Activated T-cell treated with anti-CD3 and anti-CD28 coated beads for 4 hours (primary cell): ENCODE measurements at regions not wholly inside any gene's neighbourhood (a gene's known extent, or its start where the extent isn't known, plus 50 kb on each side); places are given as distances from the start of the nearest gene placed in this dataset.

Source experiments
- DNase-seq: peaks from one replicate; pipeline ENCODE4 v3.0.0-alpha.2; 2020

GRCh38 chr2:220065581-220065980 lies 438.2 kb downstream of the SLC4A3 start:
- DNase-seq = no peak

- no peak for DNase-seq
Measured at GRCh38 chr2:220068846-220069245, 441.4 kb downstream of the SLC4A3 start.

- DNase-seq = no peak
Measured at GRCh38 chr2:220070349-220070748, 442.9 kb downstream of the SLC4A3 start.

- DNase-seq = no peak
Measured at GRCh38 chr2:220071696-220072095, 444.3 kb downstream of the SLC4A3 start.

GRCh38 chr2:220072669-220073220 lies 445.3 kb downstream of the SLC4A3 start:
- DNase-seq = no peak

GRCh38 chr2:220075835-220076234 lies 448.4 kb downstream of the SLC4A3 start:
- DNase-seq = no peak

GRCh38 chr2:220076734-220077133 lies 449.3 kb downstream of the SLC4A3 start:
- no peak for DNase-seq

- DNase-seq = no peak
Measured at GRCh38 chr2:220077488-220077887, 450.1 kb downstream of the SLC4A3 start.

- no peak for DNase-seq
Measured at GRCh38 chr2:220078439-220078838, 451.0 kb downstream of the SLC4A3 start.

GRCh38 chr2:220079595-220079994 lies 452.2 kb downstream of the SLC4A3 start:
- no peak for DNase-seq

- DNase-seq = no peak
Measured at GRCh38 chr2:220081171-220081570, 453.7 kb downstream of the SLC4A3 start.

GRCh38 chr2:220090050-220090449 lies 462.6 kb downstream of the SLC4A3 start:
- no peak for DNase-seq

GRCh38 chr2:220096406-220096805 lies 469.0 kb downstream of the SLC4A3 start:
- no peak for DNase-seq

- no peak for DNase-seq
Measured at GRCh38 chr2:220101980-220102379, 474.6 kb downstream of the SLC4A3 start.

- no peak for DNase-seq
Measured at GRCh38 chr2:220103596-220103995, 476.2 kb downstream of the SLC4A3 start.

- no peak for DNase-seq
Measured at GRCh38 chr2:220104871-220105351, 477.5 kb downstream of the SLC4A3 start.

- DNase-seq = no peak
Measured at GRCh38 chr2:220106065-220106464, 478.6 kb downstream of the SLC4A3 start.

GRCh38 chr2:220107380-220107791 lies 480.0 kb downstream of the SLC4A3 start:
- no peak for DNase-seq

GRCh38 chr2:220114443-220114842 lies 487.0 kb downstream of the SLC4A3 start:
- no peak for DNase-seq

GRCh38 chr2:220117025-220117424 lies 489.6 kb downstream of the SLC4A3 start:
- DNase-seq = no peak

- no peak for DNase-seq
Measured at GRCh38 chr2:220120041-220120440, 492.6 kb downstream of the SLC4A3 start.

GRCh38 chr2:220123751-220124150 lies 496.3 kb downstream of the SLC4A3 start:
- DNase-seq = no peak

GRCh38 chr2:220125551-220125950 lies 498.1 kb downstream of the SLC4A3 start:
- DNase-seq = no peak

- no peak for DNase-seq
Measured at GRCh38 chr2:220127311-220127710, 499.9 kb downstream of the SLC4A3 start.

- no peak for DNase-seq
Measured at GRCh38 chr2:220127876-220128275, 500.4 kb downstream of the SLC4A3 start.
